Panc1 (cell line): ENCODE measurements at regions not wholly inside any gene's neighbourhood (a gene's known extent, or its start where the extent isn't known, plus 50 kb on each side); places are given as distances from the start of the nearest gene placed in this dataset.

Experiments used
- ATAC-seq: fragments of 200-7000 bp; cut with Tn5 transposase; 2 replicates; pipeline ENCODE4 v1.9.1; 2020; ENCODE audit warnings: mild to moderate bottlenecking, moderate library complexity
- BruUV-seq: library from RNA; stranded (reverse); fragments of 400-500 nt; replicated peaks from 2 replicates; lab custom pipeline; 2021; lab: Mats Ljungman, UMichigan
- CTCF ChIA-PET: fragments of 300-600 bp; sonication (Branson Sonifier 250); formaldehyde crosslinking; loops from one replicate; lab custom pipeline; 2022; ENCODE audit warnings: antibody characterized with exemption; lab: Charles Lee
- POLR2A ChIA-PET: fragments of 300-600 bp; sonication (Branson Sonifier 250); formaldehyde crosslinking; loops from one replicate; lab custom pipeline; 2022; ENCODE audit warnings: antibody characterized with exemption; lab: Charles Lee
- DNase-seq: peaks from one replicate; pipeline ENCODE4 v3.0.0-alpha.2; 2010; ENCODE audit warnings: low read depth, low spot score
- H3K27ac ChIP-seq: 2 replicates; pipeline ENCODE4 v1.5.1; 2011; ENCODE audit warnings: mild to moderate bottlenecking, low read length, inconsistent platforms
- H3K27me3 ChIP-seq: fragments of 200-500 bp; sonication (Bioruptor generic); 2 replicates; pipeline ENCODE4 v1.6.0; 2014; ENCODE audit warnings: low read length, inconsistent platforms; ENCODE audit not compliant: control insufficient read depth, insufficient read depth
- H3K36me3 ChIP-seq: fragments of 200-500 bp; sonication (Bioruptor generic); 2 replicates; pipeline ENCODE4 v1.5.1; 2014; ENCODE audit warnings: inconsistent platforms, mild to moderate bottlenecking, low read length, moderate library complexity; ENCODE audit not compliant: control insufficient read depth, insufficient read depth
- H3K4me1 ChIP-seq: 2 replicates; pipeline ENCODE4 v1.5.1; 2011; ENCODE audit warnings: inconsistent platforms, mild to moderate bottlenecking, low read length, moderate library complexity; ENCODE audit not compliant: control insufficient read depth, insufficient read depth
- H3K4me3 ChIP-seq, 2 experiments: 2 replicates each; pipeline ENCODE4 v1.5.1; 2011 to 2012; ENCODE audit warnings: low read depth in 2 of 2, low read length in 2 of 2, mild to moderate bottlenecking in 2 of 2, inconsistent platforms in 1 of 2, moderate library complexity in 1 of 2
- H3K9me3 ChIP-seq: fragments of 200-500 bp; sonication (Bioruptor generic); 2 replicates; pipeline ENCODE4 v1.5.1; 2014; ENCODE audit warnings: low read depth, mild to moderate bottlenecking, inconsistent platforms, low read length, moderate library complexity; ENCODE audit not compliant: control insufficient read depth, insufficient read depth
- POLR2AphosphoS5 ChIP-seq: IDR thresholded peaks from 2 replicates; pipeline ENCODE4 v1.6.1; 2012; ENCODE audit warnings: mild to moderate bottlenecking, low read depth, low read length, moderate library complexity
- SIN3A ChIP-seq: IDR thresholded peaks from 2 replicates; pipeline ENCODE4 v1.6.1; 2012; ENCODE audit warnings: low read depth, mild to moderate bottlenecking, low read length, moderate library complexity, borderline replicate concordance; ENCODE audit not compliant: insufficient read depth
- TCF7L2 ChIP-seq: IDR thresholded peaks from 2 replicates; pipeline ENCODE4 v1.6.1; 2011; ENCODE audit warnings: mild to moderate bottlenecking, low read depth, low read length, inconsistent platforms
- in situ Hi-C: cut with HindIII; loops from 2 replicates; pipeline ENCODE4 v1.10.0; 2016; ENCODE audit warnings: low sequenced_read_pairs, low pct_unique_long_range_greater_than_20kb
- intact Hi-C: fragments of 100-400 bp; cut with micrococcal nuclease; formaldehyde crosslinking; loops from one replicate; pipeline ENCODE4 v1.10.0; 2022; ENCODE audit not compliant: unreplicated experiment
- TF ChIP-seq, protein P1 (sequence below): fragments of 450-650 bp; IDR thresholded peaks from 2 replicates; pipeline ENCODE4 v1.5.1; 2017; ENCODE audit warnings: mild to moderate bottlenecking
- TF ChIP-seq, protein P2 (sequence below), 2 experiments: IDR thresholded peaks; 2 replicates each; pipeline ENCODE4 v1.6.1; 2011 to 2012; ENCODE audit warnings: low read depth in 2 of 2, control low read depth in 1 of 2, low read length in 1 of 2, mild to moderate bottlenecking in 1 of 2, moderate library complexity in 1 of 2; ENCODE audit not compliant: insufficient read depth in 1 of 2

- intact Hi-C loops (no loop called here), in situ Hi-C loops (no loop called here)
- BruUV-seq, result no TSS peak
- POLR2A ChIA-PET, result no interaction called here
- no peaks in the 10 kb centered on the region for H3K9me3 ChIP-seq
- CTCF ChIA-PET, result no interaction called here
- no peak overlapping the region for H3K27ac ChIP-seq
- TF ChIP-seq TCF7L2, result no peak
- no peak for TF ChIP-seq POLR2AphosphoS5
- TF ChIP-seq, protein P1, sequence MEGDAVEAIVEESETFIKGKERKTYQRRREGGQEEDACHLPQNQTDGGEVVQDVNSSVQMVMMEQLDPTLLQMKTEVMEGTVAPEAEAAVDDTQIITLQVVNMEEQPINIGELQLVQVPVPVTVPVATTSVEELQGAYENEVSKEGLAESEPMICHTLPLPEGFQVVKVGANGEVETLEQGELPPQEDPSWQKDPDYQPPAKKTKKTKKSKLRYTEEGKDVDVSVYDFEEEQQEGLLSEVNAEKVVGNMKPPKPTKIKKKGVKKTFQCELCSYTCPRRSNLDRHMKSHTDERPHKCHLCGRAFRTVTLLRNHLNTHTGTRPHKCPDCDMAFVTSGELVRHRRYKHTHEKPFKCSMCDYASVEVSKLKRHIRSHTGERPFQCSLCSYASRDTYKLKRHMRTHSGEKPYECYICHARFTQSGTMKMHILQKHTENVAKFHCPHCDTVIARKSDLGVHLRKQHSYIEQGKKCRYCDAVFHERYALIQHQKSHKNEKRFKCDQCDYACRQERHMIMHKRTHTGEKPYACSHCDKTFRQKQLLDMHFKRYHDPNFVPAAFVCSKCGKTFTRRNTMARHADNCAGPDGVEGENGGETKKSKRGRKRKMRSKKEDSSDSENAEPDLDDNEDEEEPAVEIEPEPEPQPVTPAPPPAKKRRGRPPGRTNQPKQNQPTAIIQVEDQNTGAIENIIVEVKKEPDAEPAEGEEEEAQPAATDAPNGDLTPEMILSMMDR, result no peak
- TF ChIP-seq SIN3A, result no peak
- TF ChIP-seq, protein P2, sequence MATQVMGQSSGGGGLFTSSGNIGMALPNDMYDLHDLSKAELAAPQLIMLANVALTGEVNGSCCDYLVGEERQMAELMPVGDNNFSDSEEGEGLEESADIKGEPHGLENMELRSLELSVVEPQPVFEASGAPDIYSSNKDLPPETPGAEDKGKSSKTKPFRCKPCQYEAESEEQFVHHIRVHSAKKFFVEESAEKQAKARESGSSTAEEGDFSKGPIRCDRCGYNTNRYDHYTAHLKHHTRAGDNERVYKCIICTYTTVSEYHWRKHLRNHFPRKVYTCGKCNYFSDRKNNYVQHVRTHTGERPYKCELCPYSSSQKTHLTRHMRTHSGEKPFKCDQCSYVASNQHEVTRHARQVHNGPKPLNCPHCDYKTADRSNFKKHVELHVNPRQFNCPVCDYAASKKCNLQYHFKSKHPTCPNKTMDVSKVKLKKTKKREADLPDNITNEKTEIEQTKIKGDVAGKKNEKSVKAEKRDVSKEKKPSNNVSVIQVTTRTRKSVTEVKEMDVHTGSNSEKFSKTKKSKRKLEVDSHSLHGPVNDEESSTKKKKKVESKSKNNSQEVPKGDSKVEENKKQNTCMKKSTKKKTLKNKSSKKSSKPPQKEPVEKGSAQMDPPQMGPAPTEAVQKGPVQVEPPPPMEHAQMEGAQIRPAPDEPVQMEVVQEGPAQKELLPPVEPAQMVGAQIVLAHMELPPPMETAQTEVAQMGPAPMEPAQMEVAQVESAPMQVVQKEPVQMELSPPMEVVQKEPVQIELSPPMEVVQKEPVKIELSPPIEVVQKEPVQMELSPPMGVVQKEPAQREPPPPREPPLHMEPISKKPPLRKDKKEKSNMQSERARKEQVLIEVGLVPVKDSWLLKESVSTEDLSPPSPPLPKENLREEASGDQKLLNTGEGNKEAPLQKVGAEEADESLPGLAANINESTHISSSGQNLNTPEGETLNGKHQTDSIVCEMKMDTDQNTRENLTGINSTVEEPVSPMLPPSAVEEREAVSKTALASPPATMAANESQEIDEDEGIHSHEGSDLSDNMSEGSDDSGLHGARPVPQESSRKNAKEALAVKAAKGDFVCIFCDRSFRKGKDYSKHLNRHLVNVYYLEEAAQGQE (IDR thresholded peaks at IDR 0.05; ENCODE audit: insufficient read depth in 1 of 2, low read depth in 2 of 2, low read length in 1 of 2), result no peak
- H3K36me3 ChIP-seq, result no peaks in the 10 kb centered on the region
- no peaks in the 10 kb centered on the region for H3K4me1 ChIP-seq
- no peak overlapping the region for H3K4me3 ChIP-seq
- DNase-seq (no peak), ATAC-seq (no peak)
- no peaks in the 10 kb centered on the region for H3K27me3 ChIP-seq
These were observed 70.0 kb upstream of the KCNH7 start for GRCh38 chr2:162908567-162908966.

DNA sequence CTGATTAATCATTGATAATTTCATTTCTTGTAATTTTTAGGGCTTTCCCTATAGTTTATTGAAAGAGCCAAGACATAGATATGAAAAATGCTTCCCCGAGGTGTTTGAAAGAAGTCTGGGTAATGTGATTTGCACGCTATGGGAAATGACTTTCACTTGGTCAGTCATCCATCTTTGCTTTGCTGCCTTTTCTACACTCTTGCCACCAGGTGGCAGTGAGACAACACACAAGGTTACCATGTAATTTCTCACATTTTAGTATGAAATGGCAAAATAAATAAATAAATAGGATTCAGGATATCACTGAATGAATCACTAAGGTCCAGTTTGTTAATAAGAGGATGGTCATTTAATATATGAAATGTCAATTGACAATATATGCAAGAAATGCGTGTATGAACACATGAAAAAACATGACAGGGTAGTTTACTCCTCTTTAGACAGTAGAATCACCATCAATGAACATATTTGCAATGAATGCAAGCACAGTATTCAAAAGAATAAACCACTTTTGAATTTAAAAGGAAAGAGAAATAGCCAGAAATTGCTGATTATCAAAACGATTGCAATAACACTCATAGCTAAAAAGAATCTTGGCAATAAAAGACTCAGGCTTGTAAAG, 52.2 kb upstream of the KCNH7 start:
- peak; percentile 47 for DNase-seq
- in situ Hi-C loops, result no loop called here
- ATAC-seq, result peak; percentile 90
- no peak overlapping the region for H3K4me3 ChIP-seq
- no peak for TF ChIP-seq POLR2AphosphoS5
- TF ChIP-seq, protein P2 (IDR thresholded peaks at IDR 0.05; ENCODE audit: insufficient read depth in 1 of 2, low read depth in 2 of 2, low read length in 1 of 2), result no peak
- TF ChIP-seq, protein P1, result peak; percentile 82
- no peak for TF ChIP-seq SIN3A
- no peak for TF ChIP-seq TCF7L2
- H3K36me3 ChIP-seq, result no peaks in the 10 kb centered on the region
- POLR2A ChIA-PET, result no interaction called here
- no peaks in the 10 kb centered on the region for H3K9me3 ChIP-seq
- CTCF ChIA-PET, result no interaction called here
- no TSS peak for BruUV-seq
- H3K4me1 ChIP-seq, result no peaks in the 10 kb centered on the region
- no peaks in the 10 kb centered on the region for H3K27me3 ChIP-seq
- H3K27ac ChIP-seq, result no peak overlapping the region
- intact Hi-C loops, result loop anchor here (1.0 kb wide), 1 partner anchor 242 kb away; no protein-coding TSS in a partner anchor
